ENCODE measurements at regions not wholly inside any gene's neighbourhood (a gene's known extent, or its start where the extent isn't known, plus 50 kb on each side); places are given as distances from the start of the nearest gene placed in this dataset.

DNA sequence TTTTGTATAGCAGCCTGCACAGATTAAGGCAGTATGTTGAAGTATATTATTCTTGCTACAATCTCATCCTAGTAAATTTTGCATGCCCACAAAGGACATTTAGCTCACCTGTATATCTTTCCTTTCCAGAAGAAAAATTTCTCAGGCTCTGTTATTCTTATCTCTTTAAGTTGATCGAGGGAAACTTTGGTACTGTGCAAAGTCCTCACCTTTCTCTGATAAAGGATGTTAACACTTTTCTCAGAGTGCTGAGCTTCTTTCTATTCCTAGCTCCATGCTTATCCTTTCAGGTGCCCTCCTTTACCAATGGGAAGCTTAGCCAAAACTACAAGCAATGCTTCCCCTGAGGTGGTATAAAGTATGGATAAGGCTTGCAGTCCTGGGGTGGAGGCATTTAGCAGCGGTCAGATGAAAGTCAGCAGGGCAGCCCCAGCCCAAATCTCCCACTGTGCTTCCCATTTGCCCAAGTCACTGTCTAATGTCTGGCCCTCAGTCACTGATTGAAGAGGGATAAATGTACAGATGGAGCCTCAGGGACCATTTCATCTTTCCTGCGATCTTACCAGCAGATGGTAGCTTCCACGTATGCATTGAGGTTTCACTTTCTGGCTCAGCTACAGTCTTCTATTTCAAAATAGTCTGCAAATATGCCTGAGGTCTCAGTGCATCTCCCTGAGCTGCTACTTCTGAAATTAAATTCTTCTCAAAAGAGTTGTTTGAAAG is 127.8 kb upstream of the P2RY1 start:
- TF ChIP-seq, protein P1, sequence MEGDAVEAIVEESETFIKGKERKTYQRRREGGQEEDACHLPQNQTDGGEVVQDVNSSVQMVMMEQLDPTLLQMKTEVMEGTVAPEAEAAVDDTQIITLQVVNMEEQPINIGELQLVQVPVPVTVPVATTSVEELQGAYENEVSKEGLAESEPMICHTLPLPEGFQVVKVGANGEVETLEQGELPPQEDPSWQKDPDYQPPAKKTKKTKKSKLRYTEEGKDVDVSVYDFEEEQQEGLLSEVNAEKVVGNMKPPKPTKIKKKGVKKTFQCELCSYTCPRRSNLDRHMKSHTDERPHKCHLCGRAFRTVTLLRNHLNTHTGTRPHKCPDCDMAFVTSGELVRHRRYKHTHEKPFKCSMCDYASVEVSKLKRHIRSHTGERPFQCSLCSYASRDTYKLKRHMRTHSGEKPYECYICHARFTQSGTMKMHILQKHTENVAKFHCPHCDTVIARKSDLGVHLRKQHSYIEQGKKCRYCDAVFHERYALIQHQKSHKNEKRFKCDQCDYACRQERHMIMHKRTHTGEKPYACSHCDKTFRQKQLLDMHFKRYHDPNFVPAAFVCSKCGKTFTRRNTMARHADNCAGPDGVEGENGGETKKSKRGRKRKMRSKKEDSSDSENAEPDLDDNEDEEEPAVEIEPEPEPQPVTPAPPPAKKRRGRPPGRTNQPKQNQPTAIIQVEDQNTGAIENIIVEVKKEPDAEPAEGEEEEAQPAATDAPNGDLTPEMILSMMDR (IDR thresholded peaks at IDR 0.05): no peak
- TF ChIP-seq POLR2A (IDR thresholded peaks at IDR 0.05): no peak

All from uterus (tissue), 2 donors.